HL-60/S4 treated with phorbol 12-myristate 13-acetate at 8.2 ng/mL for 4 days and 3 days (cell line): ENCODE measurements at regions not wholly inside any gene's neighbourhood (a gene's known extent, or its start where the extent isn't known, plus 50 kb on each side); places are given as distances from the start of the nearest gene placed in this dataset.

Experiments used
- in situ Hi-C: fragments of 300-500 bp; cut with MboI; formaldehyde crosslinking; loops from 2 replicates; pipeline ENCODE4 v1.15.0; 2022; ENCODE audit warnings: low sequenced_read_pairs

GRCh38 chr17:71287071-71287823 lies 833.6 kb upstream of the SOX9 start:
- in situ Hi-C loops = no loop called here

DNA sequence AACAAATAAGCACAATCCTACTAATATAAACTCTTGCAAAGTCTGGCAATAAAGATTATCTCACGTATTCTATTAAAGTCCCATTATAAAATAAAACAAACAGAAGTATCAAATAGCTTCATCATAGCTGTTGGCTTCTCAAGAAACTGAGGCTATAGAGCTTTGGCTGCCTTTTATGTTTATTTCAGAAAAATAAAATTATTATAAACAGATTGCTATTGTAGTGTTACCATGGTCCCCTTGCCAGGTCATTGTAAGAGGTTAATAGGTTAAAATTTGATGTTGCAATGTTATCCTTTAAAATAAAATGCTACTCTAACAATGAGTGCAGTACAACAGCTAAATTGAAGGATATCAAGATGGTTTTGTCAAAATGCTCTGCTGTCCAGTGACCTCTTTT lies 828.8 kb upstream of the SOX9 start:
- in situ Hi-C loops = no loop called here

DNA sequence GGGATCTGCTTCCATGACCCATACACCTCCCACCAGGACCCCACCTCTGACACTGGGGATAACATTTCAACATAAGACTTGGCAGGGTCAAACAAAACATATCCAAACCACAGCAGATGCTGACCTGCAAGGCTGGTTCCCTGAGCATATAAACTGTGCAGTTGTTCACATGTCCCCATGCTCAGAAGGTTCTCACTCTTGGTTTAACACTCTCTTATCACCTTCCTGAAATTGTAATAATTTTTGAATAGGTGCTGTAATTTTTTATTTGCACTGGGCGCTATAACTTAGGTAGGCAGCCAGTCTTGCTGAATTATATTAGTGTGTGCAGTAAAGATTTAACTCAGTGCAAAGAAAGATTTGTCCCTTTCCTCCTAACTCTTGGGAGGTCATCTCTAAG lies 824.8 kb upstream of the SOX9 start:
- in situ Hi-C loops = no loop called here

DNA sequence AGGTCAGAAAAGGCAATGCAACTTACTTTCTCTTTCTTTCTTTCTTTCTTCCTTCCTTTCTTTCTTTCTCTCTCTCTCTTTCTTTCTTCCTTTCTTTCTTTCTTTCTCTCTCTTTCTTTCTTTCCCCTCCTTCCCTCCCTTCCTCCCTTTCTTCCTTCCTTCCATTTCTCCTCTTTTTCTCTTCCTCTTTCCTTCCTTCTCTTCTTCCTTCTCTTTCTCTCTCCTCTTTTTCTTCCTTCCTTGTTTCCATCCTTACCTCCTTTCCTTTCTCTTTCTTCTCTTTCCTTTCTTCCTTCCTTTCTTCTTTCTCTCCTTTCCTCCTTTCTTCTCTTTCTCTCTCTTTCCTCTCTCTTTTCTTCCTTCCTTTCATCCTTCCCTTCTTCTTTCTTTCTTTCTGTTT lies 819.8 kb upstream of the SOX9 start:
- in situ Hi-C loops = no loop called here

DNA sequence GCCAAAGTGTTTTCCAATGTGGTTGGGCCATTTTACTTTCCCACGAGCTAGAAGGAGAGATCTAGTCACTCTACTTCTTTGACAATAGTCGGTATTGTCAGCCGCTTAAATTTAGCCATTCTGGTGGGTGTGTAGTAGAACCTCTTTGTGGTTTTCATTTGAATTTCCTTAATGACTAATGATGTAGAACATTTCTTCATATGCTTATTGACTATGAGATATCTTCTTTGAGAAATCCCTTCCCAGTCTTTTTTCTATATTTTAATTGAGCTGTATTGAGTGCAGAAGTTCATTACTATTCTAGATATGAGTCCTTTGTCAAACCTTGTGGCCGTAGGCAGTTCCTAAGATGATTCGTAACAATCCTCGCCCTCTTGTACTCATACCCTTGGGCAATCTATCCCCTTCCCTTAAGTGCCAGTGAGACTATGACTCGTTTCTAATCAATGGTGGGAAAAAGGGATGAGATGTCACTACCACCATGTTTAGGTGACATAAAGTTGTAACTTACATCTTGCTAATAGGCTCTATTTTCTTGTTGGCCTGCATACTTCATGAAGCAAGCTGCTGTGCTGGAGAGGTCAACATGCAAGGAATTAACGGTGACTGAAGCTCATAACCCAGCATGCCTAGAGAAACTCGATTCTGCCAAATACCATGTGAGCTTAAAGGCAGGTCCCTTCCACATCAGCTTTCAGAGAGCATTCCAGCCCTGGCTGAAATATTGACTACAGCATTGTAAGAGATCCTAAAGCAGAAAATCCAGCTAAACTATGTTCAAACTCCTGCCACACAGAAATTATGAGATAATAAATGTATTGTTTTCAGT lies 817.9 kb upstream of the SOX9 start:
- in situ Hi-C loops = no loop called here

DNA sequence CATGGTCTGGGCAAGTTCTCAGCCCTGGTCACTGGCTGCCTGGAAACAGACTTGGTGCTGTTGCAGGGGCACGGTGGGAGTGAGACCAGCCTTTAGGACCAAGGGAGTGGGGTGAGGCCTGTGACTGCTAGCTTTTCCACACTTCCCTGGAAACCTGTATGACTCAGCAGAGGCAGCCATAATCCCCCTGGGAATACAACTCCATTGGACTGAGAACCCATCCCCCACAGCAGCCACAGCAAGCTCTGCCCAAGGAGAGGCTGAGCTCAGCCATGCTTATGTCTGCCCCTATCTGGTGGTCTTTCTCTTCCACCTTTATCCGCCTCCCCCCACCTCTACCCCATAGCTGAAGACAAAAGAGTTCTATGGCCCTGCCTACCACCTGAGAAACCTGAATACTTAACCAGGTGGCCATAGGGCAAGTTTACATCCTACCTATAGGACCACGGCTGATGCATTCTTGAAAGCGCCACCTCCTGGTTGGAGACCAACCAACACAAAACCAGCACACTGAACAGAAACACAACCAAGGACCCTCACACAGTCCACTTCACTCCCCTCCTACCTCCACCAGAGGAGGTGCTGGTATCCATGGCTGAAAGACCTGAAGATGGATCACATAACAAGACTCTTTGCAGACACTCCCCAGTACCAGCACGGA lies 816.2 kb upstream of the SOX9 start:
- in situ Hi-C loops = no loop called here

GRCh38 chr17:71313866-71314265 lies 807.0 kb upstream of the SOX9 start:
- in situ Hi-C loops = no loop called here

GRCh38 chr17:71315568-71315967 lies 805.3 kb upstream of the SOX9 start:
- in situ Hi-C loops = no loop called here

DNA sequence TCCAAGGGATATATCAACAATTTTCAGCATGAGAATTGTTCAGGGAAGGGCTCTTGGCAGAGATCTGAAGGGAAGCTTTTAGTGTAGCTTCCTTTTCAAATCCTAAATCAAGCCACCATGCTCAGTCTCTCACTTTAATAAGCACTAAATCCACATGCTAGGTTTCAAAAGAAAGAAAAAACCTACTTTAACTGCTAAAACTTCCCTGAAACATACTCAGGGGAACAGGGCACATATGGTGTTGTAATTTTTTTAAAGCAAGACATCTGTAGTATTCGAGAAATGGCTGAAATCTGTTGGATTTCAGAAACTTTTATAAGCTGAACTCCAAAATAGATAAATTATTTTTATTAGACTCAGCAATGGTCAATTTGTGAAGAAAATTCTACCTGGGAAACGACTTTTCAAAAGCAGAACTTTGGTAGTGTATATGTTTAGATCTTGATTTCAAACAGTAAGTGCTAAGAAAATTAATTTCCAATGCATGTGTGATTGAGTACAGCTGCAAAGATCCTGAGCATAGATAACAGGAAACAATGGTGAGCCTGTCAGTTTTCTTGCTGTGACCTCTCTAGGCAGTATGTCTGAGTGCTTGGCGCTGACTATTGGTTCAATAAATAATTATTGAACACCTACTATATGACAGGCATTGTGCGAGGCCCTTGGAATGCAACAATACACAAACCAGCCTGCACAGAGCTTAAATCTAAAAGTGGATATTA lies 804.5 kb upstream of the SOX9 start:
- in situ Hi-C loops = no loop called here

- in situ Hi-C loops = no loop called here
Observed at GRCh38 chr17:71320009-71320796, 800.6 kb upstream of the SOX9 start.

DNA sequence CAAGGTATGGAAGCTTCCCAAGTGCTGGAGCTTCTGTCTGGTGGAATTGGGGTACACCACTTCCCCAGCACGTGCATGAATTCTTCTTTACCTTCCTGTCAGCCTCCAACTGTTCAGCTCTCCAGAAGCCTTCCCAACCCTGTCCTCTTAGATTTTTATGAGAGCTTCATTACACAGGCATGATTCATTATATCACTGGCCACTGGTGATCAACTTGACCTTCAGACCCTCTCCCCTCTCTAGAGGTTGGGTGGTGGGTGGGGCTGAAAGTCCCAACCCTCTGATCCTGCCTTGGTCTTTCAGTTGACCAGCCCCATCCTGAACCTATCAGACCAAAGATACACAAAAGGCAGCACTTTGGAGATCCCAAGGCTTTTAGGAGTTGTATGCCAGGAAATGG lies 795.7 kb upstream of the SOX9 start:
- in situ Hi-C loops = no loop called here

DNA sequence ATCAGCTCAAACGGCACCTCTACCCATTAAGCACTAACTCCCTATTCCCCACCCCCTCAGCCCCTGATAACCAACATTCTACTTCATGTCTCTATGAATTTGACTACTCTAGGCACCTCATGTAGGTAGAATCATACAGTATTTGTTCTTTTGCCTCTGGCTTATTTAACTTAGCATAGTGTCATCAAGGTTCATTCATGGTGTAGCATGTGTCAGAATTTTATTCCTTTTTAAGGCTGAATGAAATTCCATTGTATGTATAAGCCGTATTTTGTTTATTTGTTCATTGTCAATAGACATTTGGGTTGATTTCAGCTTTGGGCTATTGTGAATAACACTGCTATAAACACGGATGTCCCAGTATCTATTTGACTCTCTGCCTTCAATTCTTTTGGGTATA lies 794.9 kb upstream of the SOX9 start:
- in situ Hi-C loops = no loop called here

DNA sequence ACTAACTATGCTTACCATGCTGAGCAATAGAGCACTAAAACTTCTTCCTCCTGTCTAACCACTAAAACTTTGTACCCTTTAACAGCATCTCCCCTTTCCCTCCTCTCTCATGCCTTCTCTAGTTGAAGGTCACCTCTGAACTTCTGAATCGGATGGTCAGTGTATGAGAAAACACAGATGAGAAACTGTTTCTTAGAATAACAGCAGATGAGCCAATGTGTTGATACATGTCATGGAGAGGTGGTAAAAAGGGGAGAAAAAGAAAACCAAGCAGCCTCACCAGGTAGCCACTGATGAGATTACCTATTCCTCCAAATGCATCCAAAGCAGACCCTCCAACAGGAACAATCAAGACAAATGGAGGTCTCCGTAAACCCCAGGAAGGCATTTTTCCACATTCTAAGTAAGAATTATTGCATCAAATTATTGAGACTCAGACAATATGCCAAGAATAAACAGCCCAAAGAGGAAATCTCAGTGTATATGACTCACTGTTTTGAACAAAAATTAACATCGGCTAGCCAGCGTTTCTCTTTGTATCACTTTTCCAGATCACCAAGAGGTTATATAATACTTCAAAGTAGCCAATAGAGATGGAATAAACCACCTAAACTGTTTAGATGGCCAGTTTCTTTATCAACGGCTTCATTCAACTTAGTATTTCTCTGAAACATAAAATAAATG lies 793.3 kb upstream of the SOX9 start:
- in situ Hi-C loops = no loop called here

- in situ Hi-C loops = no loop called here
Observed at GRCh38 chr17:71329310-71330098, 791.3 kb upstream of the SOX9 start.

DNA sequence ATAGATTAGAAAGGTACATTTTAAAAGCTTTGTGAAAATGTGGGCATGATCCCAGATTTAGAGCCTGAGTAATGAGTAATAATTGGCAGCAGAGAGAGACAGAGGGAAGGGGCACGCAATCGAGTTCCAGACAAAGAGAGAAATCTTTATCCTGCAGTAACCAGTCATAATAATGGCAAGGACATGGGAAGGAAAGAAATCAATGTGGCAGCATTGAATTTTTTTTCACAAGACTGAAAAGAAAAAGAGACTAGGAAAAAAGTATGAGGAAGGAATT lies 790.8 kb upstream of the SOX9 start:
- in situ Hi-C loops = no loop called here

DNA sequence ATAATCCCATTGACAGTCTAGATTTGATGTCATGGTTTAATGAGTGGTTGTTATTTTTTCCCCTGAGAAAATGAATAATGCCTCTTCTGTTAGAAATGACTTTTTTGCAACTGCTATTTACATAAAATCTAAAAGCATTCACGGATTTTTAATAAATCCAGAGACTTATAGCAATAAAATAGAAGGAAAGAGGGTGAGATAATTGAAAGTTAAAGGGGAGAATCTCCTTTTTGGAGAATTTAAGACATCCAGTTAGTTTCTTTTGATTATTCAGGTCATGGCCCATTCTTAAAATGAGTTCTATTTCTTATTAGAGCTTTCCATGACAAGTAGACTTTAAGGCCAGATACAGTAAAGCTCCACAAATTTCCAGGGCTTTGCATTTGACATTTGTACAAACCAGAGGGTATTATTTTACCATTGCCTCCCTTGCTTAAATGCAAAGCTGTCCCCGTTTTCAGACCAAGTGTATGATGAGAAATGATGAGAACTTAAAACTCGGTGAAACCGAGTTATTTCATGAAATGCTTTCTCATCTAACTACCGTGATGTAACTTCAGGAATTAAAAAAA lies 789.0 kb upstream of the SOX9 start:
- in situ Hi-C loops = no loop called here

- in situ Hi-C loops = no loop called here
Observed at GRCh38 chr17:71334048-71334751, 786.6 kb upstream of the SOX9 start.

- in situ Hi-C loops = no loop called here
Observed at GRCh38 chr17:71335212-71335611, 785.6 kb upstream of the SOX9 start.
